Fibroblast of skin of left biceps (primary cell): ENCODE measurements at regions not wholly inside any gene's neighbourhood (a gene's known extent, or its start where the extent isn't known, plus 50 kb on each side); places are given as distances from the start of the nearest gene placed in this dataset.

ENCODE experiments used
- DNase-seq, 2 experiments: peaks; one replicate each; pipeline ENCODE4 v3.0.0-alpha.2; 2013; ENCODE audit warnings: low read depth in 2 of 2

DNA sequence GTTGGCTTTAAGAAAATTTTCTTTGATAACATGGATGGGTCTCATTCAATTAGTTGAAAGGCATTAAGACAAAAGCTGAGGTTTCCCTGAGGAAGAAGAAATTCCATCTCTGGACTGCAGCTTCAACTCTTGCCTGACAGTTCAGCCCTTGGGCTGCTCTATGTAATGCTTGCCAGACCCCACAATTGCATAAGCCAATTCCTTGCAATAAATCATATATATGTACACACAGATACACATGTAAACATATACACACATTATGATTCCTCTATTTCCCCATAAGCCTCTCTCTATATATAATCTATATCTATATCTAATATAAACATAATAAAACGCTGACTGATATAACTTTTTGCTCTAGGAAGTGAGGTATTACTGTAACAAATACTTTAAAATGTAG is 301.5 kb upstream of the PRMT6 start:
- DNase-seq = no peak

DNA sequence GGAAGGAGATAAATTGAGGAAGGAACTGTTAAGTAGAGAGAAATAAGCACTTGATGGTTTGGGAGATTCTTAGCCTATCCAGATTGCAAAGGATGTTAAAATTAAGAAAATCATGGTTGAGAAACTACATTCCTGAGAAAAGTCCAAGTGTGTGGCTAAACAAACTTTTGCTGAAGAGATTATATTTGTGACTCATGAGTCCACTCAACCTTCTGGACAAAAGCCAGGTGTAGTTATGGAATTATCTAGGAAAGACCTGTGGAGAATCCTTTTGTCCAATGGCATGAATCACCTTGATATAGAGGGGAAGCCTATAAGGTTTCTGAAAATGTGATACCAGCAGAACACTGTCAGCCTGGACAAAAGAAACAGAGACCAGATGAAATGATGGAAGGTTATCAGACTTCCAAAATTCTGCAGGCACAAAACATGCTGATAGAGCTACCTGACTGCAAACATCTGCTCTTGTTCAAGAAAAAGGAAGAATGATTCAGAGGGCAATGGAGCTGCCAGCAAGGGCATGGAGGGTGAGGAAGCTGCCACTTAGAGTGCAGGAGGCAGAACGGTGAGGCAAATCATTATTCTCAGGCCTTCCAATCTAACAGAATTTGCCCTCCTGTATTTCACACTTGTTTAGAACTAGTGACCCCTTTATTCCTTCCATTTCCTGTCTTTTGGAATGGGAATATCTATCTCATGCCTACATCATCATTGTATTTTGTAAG is 300.6 kb upstream of the PRMT6 start:
- DNase-seq = peak; percentile 73 to 75

DNA sequence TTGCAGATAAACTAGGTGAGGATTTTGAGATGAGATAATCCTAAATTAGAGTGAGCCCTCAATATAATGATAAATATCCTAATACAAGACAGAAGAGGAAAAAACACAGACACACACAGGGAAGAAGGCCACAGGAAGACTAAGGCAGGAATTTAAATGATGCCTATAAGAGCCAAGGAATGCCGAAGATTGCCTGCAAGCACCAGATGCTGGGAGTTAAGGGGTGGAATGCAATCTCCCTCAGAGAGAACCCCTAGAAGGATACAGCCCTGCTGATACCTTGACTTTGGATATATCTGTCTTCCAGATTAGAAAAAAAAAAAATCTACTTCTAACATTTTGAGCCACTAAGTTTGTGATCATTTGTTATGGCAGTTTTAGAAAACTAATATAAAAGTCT is 299.7 kb upstream of the PRMT6 start:
- DNase-seq = peak in 1 of 2 experiments; percentile 41

DNA sequence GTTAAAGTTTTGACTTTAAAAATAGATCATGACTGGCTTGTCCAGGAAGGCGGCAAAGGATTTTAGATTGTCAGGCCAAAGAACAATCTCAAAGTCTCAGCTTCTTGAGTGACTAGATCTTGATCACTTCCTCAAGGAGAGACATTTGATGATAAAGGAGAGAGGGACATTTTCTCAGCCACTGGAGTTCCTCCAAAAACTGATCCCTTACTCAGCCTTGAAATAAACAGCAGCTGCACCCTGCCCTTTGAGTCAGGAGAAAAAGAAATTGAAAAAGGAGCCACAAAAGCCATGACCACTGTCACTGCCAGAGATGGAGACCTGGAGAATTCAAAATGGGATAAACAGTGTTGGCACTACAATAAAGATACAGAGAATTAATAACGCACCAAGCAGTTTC is 288.4 kb upstream of the PRMT6 start:
- DNase-seq = no peak

DNA sequence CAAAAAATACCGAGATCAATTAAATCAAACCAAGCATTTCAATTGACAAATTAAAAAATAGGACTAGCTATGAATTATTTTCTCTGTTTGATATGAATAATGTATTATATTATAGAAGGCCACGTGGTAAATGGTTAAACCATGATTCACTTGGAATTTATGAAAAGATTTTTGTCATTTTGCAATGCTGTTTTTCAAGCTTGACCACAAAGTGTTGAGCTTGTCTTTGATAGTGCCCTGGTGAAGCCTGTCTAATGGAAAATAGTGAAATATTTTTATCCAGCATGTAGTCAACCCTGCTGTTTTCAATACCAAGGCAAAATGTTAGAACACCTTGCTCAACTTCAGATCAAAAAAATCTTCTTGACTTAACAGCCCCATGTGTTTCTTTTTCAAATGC is 288.0 kb upstream of the PRMT6 start:
- peak; percentile 27 to 36 for DNase-seq

DNA sequence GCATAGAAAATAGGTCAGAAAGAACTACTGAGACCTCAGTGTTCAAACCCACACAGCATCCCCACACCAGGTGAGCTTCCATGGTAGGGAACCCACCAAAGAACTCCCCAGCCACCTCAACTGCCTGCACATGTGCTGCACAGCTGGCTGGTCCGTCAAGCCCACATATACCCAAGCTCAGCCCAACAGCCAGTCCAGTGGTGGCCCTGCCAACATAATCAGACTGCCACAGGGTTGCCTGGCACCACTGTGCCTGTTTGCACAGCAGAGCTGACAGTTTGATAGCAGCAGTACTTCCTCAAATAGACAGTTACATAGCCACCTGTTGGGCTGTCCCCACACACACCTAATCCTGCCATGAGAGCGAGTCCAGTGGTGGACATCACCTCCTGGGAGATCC is 283.3 kb upstream of the PRMT6 start:
- DNase-seq = no peak

DNA sequence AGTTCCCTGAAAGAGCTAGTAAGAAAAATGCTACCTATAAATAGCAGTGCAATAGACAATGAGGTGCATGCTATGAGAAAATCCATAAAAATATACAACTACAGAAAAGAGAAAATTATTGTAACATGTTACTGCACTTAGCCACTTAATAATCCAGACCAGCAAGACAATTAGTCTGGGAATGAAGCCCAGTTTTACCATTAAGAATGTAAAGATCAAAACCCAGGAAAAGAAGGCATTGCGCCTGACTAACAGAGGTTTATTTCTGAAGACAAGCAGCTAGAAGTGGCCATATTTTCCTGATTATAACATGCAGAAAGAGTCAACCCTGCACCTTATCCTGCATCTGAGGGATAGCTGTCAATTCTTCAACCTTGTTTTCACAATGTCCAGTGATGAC is 276.4 kb upstream of the PRMT6 start:
- peak; percentile 39 to 49 for DNase-seq

DNA sequence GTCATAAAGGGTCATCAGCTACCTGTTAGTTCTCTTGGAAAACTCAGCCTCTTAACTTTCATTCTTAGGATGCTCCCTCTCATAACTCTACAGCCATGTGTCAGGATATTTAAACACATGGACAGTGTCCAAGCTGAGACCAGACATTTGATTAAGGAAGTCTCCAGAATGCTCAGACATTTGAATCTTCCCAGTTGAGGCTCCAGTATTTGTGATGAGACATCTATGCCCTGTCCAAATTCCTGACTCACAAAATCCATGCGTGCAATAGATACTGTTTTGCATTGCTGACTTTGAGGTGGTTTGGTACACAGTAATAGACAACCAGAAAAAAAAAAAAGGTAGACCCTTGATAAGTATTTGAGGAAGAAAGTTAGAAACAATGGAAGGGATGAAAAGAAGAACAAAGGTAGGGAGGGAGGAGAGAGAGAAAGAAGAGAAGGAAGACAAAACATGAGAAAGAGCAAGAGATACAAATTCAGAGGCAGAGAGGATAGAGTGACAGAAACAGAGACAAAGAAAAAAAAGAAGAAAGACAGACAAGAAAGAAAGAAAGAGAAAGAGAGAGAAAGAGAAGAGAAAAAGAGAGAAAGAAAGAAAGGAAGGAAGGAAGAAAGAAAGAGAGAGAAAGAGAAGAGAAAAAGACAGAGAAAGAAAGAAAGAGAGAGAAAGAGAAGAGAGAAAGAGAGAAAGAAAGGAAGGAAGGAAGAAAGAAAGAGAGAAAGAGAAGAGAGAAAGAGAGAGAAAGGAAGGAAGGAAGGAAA is 275.5 kb upstream of the PRMT6 start:
- DNase-seq = no peak

DNA sequence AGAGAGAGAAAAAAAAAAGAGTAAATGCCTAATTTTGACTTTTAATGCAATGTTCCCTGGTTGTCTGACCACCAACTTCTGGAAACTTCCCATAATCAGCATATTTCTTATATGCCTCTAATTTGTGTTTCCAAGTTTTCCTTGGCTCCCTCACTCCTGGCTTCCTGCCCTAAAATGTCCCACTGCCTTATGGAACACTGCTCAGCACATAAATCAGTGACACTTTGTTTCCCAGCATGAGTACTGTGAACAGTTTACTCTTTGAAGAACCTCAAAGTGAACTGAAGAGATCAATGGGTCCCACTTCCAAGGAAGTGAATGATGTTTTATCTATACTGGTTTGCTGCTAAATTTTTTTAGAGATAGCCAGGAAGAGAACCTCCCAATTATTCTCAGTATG is 271.3 kb upstream of the PRMT6 start:
- DNase-seq = peak; percentile 21 to 25

DNA sequence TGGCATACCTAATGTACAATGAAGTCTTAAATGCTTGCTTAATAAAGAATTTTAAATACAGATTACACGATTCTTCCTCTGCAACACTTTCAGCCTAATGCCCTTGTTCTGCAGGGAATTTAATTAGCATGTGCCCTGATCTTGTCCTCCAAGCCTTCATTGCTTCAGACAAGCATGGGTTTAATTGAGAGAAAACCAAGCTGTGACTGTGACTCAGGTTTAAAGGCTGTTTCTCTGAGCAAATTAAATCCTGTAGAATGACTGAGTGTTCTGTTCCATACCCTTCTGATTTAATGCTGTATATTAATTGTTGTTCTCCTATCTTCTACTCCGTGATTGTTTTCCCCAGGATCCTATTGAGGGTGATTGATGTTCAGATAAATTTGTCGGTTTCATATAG is 269.0 kb upstream of the PRMT6 start:
- DNase-seq = no peak

DNA sequence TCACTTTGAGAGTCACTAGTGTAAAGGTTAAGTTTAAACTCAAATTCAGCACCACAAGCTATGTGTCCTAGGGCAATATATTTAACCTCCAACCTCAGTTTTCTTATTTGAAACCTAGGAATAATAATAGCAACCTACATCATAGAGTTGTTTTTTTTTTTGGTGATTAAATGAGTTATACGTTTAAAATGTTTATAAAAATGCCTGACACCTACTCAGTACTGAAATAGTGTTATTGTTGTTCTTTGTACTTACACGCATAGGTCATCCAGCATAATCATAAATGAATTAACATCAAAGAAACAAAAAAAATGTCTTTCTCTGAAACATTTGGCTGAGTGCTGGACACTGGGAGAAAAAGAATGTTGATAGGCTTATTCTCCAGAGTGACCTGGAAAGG is 266.8 kb upstream of the PRMT6 start:
- no peak for DNase-seq

DNA sequence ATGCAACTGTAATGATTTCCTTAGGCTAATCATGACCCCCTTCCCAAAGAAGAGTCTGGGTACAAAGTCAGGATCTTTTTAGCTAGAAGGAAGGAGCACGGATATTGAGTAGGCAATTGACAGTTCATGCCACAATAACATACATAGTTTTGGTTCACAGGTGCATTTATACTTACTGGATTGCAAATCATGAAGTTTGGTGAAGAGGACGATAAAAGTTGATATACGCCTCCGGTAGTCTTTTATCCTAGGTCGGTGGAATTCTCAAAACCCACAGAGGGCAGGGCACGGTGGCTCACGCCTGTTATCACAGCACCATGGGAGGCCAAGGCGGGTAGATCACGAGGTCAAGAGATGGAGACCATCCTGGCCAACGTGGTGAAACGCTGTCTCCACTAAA is 265.4 kb upstream of the PRMT6 start:
- DNase-seq = no peak

DNA sequence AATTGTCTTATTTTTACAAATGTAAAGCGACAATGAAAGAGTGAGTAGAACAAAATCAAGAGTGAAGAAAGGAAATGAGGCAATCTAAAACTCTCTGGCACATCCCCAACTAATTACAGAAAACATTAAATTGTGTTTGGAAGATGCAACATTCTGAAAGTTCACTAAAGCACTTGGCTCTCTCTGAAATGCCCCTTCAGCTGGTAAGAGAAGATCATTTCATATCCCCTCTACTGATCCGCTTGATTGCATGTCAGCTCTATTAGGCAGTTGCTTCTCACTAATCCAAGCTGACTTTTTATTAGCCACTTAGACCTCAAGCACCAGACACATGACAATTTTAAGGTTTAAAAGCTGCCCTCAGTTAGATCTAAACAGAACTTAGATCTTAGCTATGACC is 262.8 kb upstream of the PRMT6 start:
- no peak for DNase-seq

DNA sequence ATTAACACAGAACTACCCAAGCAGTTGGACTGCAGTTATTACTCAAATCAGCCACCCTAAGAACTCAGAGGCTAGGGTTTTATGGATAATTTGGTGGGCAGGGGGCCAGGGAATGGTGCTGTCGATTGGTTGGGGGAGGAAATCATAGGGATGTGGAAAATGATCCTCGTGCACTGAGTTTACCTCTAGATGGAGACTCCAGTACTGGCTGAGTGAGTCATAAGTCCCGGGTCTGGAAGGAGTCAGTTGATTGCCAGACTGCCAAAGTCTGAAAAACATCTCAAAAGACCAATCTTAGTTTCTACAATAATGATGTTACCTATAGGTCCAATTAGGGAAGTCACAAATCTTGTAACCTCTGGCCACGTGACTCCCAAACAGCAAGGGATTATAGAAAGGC is 257.5 kb upstream of the PRMT6 start:
- no peak for DNase-seq

DNA sequence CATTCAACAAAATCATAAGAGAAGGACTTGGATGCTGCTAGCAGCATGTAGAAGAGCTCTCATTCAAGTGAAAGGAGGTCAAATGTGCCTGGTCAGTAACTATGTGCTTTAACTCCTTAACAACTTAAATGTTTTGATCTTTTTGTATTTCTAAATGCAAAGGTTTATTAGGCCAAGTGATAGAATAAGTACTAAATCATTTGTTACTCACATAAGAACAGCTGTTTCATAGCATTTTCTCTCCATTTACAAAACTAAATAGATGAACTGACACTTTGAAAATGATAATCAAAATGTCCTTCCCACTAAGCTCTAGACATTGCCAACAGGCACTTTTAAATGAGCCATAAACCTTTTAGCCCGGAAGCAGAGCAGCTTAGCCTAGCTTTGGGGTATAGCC is 254.3 kb upstream of the PRMT6 start:
- DNase-seq = no peak

DNA sequence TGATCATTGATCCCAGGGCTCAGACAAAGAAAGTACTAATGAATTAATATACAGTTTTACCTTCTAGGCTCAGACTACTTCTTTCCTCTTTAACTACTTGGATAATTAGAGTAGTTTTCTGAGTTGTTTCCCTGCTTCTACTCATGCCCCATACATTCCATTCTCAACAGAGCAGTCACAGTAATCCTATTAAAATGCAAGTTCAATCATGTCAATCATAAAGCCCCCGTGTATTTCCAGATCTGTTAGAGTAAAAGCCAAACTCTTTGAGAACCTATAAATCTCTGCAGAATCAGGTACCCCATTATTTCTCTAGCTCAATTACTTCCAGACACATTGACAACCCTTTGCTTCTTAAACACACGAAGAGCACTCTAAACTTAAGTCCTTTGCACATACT is 242.1 kb upstream of the PRMT6 start:
- DNase-seq = no peak

DNA sequence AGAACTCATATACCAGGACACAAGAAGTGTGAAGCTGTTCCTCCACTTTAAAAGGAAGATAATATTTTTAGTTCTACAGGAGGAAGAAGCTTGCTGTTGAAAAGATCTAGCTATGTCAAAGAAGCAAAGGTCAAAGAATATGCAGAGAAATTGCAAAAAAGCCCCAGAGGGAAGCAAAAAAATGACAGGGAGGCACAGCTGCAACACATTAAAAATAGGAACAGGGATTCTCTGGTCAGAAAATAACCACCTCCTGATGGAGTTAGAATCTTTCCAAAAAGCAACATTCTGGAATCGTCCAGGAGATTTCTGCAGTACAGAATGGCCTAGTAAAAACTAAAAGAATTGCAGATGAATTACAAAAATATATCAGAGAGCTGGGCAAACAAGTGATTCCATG is 238.9 kb upstream of the PRMT6 start:
- no peak for DNase-seq

DNA sequence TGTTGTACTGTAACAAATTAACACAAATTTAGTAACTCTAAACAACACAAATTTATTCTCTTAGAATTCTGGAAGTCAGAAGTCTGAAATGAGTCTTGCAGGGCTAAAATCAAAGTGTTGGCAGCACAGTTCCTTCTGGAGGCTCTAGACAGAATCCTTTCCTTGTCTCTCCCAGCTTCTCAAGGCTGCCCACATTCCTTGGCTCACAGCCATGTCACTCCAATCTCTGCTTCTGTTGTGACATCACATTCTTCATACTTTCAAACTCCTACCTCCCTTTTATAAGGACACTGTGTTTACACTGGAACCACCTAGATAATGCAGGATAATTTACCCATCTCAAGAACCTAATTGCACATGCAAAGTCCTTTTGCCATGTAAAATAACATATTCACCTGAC is 225.0 kb upstream of the PRMT6 start:
- DNase-seq = no peak

DNA sequence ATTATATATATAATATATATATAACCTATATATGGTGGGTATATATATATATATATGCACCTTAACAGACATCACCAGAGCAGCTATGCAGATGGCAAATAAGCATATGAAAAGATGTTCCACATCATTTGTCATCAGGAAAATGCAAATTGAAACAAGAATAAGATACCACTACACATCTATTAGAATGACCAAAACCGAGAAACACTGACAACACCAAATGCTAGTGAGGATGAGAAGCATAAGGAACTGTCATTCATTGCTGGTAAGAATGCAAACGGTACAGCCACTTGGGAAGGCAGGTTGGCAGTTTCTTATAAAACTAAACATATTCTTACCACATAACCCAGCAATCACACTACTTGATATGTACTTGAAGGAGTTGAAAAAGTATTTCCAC is 219.8 kb upstream of the PRMT6 start:
- DNase-seq = no peak

DNA sequence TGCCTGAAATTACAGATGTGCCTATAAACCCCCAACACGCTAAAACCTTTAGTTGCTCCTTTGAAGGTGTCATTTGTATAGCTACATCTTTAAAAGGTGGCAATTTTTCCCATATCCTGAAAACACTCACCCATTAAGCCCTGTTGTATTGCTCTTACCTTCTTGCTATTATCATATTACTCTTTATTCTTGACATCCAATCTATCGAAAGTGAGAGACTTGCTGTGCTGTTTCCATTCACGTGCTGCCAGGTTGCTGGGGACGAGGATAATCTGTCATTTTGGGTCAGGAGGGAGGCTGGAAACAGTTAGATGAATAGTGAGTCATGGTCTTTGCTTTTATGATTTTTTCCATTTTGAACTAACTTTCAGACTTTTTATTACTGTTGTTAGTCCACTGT is 213.0 kb upstream of the PRMT6 start:
- no peak for DNase-seq

DNA sequence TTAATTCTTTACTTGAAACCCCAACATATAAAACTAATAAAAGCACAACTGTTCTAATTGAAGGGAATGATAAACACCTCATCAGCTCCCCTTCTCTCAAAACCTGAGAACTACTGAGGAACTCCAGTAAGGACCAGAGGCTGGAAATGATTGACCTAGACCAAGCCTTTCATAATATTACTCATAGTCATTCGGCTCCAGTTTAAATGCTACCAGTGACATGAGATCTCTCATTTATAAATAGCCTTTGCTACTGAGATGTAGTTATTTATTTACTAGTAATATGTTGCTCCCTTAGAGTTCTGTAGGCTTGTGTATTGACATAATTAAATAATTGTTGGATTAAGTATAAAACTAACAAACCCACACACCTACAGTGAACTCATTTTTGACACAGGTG is 209.8 kb upstream of the PRMT6 start:
- DNase-seq = no peak

DNA sequence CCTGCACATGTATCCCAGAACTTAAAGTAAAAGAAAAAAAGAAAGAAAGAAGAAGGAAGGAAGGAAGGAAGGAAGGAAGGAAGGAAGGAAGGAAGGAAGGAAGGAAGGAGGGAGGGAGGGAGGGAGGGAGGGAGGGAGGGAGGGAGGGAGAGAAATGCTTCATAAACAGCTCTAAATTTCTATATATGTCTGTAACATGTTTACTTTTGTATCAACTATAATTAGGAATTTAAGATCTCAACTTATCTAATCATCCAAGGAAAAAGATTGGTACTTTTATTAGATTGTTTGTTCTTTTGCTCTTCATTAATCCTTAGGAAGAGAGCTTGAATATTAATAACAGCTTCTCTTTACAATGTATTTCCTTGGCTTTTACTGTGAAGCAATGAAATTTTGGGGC is 195.4 kb upstream of the PRMT6 start:
- no peak for DNase-seq

DNA sequence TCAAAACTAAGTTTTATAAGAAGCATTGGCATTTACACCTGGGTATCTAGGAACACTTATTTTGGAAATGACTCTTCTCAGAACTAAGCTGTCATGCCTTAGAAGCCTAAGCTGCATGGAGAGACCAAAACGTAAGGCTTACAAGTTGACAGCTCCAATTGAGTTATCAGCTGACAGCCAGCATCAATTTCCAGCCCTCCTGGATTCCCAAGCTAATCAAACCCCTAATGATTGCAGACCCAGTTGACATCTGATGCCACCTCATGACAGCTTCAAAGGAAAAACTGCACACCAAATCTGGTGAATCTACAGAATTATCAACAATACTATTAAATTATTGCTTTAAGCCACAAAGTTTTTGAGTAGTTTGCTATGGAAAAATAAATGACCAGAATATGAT is 187.6 kb upstream of the PRMT6 start:
- no peak for DNase-seq

DNA sequence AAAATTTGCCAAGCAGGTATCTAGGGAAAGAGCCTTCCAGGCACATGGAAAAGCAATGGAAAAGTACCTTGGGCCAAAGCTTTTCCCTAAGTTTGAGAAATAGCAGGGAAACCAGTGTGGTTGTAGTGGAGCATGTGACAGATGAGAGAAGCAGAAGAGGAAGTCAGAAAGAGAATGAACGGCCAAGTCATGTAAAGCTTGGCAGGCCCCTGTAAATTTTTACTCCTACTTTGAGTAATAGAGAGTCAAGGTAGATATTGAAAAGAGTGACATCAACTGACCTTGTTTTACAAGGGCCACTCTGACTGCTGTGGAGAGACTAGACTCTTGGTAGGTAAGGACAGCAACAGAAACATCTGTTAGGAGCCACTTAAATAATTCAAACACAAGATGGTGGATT is 180.9 kb upstream of the PRMT6 start:
- no peak for DNase-seq
